Panc1 (cell line): ENCODE measurements at regions not wholly inside any gene's neighbourhood (a gene's known extent, or its start where the extent isn't known, plus 50 kb on each side); places are given as distances from the start of the nearest gene placed in this dataset.

ENCODE experiments used
- ATAC-seq: fragments of 200-7000 bp; cut with Tn5 transposase; 2 replicates; pipeline ENCODE4 v1.9.1; 2020; ENCODE audit warnings: mild to moderate bottlenecking, moderate library complexity
- BruUV-seq: library from RNA; stranded (reverse); fragments of 400-500 nt; replicated peaks from 2 replicates; lab custom pipeline; 2021; lab: Mats Ljungman, UMichigan
- CTCF ChIA-PET: fragments of 300-600 bp; sonication (Branson Sonifier 250); formaldehyde crosslinking; loops from one replicate; lab custom pipeline; 2022; ENCODE audit warnings: antibody characterized with exemption; lab: Charles Lee
- POLR2A ChIA-PET: fragments of 300-600 bp; sonication (Branson Sonifier 250); formaldehyde crosslinking; loops from one replicate; lab custom pipeline; 2022; ENCODE audit warnings: antibody characterized with exemption; lab: Charles Lee
- DNase-seq: peaks from one replicate; pipeline ENCODE4 v3.0.0-alpha.2; 2010; ENCODE audit warnings: low read depth, low spot score
- H3K27ac ChIP-seq: 2 replicates; pipeline ENCODE4 v1.5.1; 2011; ENCODE audit warnings: mild to moderate bottlenecking, low read length, inconsistent platforms
- H3K27me3 ChIP-seq: fragments of 200-500 bp; sonication (Bioruptor generic); 2 replicates; pipeline ENCODE4 v1.6.0; 2014; ENCODE audit warnings: low read length, inconsistent platforms; ENCODE audit not compliant: control insufficient read depth, insufficient read depth
- H3K36me3 ChIP-seq: fragments of 200-500 bp; sonication (Bioruptor generic); 2 replicates; pipeline ENCODE4 v1.5.1; 2014; ENCODE audit warnings: inconsistent platforms, mild to moderate bottlenecking, low read length, moderate library complexity; ENCODE audit not compliant: control insufficient read depth, insufficient read depth
- H3K4me1 ChIP-seq: 2 replicates; pipeline ENCODE4 v1.5.1; 2011; ENCODE audit warnings: inconsistent platforms, mild to moderate bottlenecking, low read length, moderate library complexity; ENCODE audit not compliant: control insufficient read depth, insufficient read depth
- H3K4me3 ChIP-seq, 2 experiments: 2 replicates each; pipeline ENCODE4 v1.5.1; 2011 to 2012; ENCODE audit warnings: low read depth in 2 of 2, low read length in 2 of 2, mild to moderate bottlenecking in 2 of 2, inconsistent platforms in 1 of 2, moderate library complexity in 1 of 2
- H3K9me3 ChIP-seq: fragments of 200-500 bp; sonication (Bioruptor generic); 2 replicates; pipeline ENCODE4 v1.5.1; 2014; ENCODE audit warnings: low read depth, mild to moderate bottlenecking, inconsistent platforms, low read length, moderate library complexity; ENCODE audit not compliant: control insufficient read depth, insufficient read depth
- CTCF ChIP-seq: fragments of 450-650 bp; IDR thresholded peaks from 2 replicates; pipeline ENCODE4 v1.5.1; 2017; ENCODE audit warnings: mild to moderate bottlenecking
- POLR2AphosphoS5 ChIP-seq: IDR thresholded peaks from 2 replicates; pipeline ENCODE4 v1.6.1; 2012; ENCODE audit warnings: mild to moderate bottlenecking, low read depth, low read length, moderate library complexity
- REST ChIP-seq, 2 experiments: IDR thresholded peaks; 2 replicates each; pipeline ENCODE4 v1.6.1; 2011 to 2012; ENCODE audit warnings: low read depth in 2 of 2, control low read depth in 1 of 2, low read length in 1 of 2, mild to moderate bottlenecking in 1 of 2, moderate library complexity in 1 of 2; ENCODE audit not compliant: insufficient read depth in 1 of 2
- SIN3A ChIP-seq: IDR thresholded peaks from 2 replicates; pipeline ENCODE4 v1.6.1; 2012; ENCODE audit warnings: low read depth, mild to moderate bottlenecking, low read length, moderate library complexity, borderline replicate concordance; ENCODE audit not compliant: insufficient read depth
- TCF7L2 ChIP-seq: IDR thresholded peaks from 2 replicates; pipeline ENCODE4 v1.6.1; 2011; ENCODE audit warnings: mild to moderate bottlenecking, low read depth, low read length, inconsistent platforms
- in situ Hi-C: cut with HindIII; loops from 2 replicates; pipeline ENCODE4 v1.10.0; 2016; ENCODE audit warnings: low sequenced_read_pairs, low pct_unique_long_range_greater_than_20kb
- intact Hi-C: fragments of 100-400 bp; cut with micrococcal nuclease; formaldehyde crosslinking; loops from one replicate; pipeline ENCODE4 v1.10.0; 2022; ENCODE audit not compliant: unreplicated experiment

- in situ Hi-C loops (no loop called here), intact Hi-C loops (no loop called here)
- ATAC-seq (no peak), DNase-seq (no peak)
- H3K36me3 ChIP-seq: no peaks in the 10 kb centered on the region
- H3K27me3 ChIP-seq: no peaks in the 10 kb centered on the region
- ChIA-PET POLR2A (no interaction called here), CTCF (no interaction called here)
- H3K4me1 ChIP-seq: no peaks in the 10 kb centered on the region
- BruUV-seq: no TSS peak
- H3K4me3 ChIP-seq: no peak overlapping the region
- H3K9me3 ChIP-seq: no peaks in the 10 kb centered on the region
- TF ChIP-seq POLR2AphosphoS5 (no peak), REST (IDR thresholded peaks at IDR 0.05; ENCODE audit: insufficient read depth in 1 of 2, low read depth in 2 of 2, low read length in 1 of 2) (no peak), SIN3A (no peak), CTCF (no peak), TCF7L2 (no peak)
- H3K27ac ChIP-seq: no peak overlapping the region
Observed at GRCh38 chr14:98886982-98887381, 385.0 kb downstream of the BCL11B start.

DNA sequence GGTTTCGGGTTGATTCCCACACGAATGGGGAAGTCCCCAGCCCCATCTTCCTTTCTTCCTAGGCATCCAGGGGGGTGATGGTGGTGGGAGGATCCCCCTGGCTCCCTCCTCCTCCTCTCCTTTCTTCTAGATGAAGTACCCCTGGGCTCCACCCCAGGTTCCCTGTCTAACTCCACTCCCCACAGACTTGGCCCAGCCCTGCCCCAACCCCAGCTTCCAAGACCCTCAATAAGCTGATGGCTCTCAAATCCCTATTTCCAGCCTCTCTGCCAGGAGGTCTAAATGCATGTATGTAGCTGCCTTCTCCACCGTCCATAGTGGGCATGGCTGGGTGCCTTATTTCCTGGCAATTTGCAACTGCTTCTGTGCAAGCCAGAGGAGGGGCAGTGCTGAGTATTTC, 383.7 kb downstream of the BCL11B start:
- no peak for TF ChIP-seq CTCF
- no peak for TF ChIP-seq REST (IDR thresholded peaks at IDR 0.05; ENCODE audit: insufficient read depth in 1 of 2, low read depth in 2 of 2, low read length in 1 of 2)
- no peak for TF ChIP-seq SIN3A
- no peak for TF ChIP-seq POLR2AphosphoS5
- no peak for TF ChIP-seq TCF7L2
- Histone ChIP-seq H3K27me3 (no peaks in the 10 kb centered on the region), H3K9me3 (no peaks in the 10 kb centered on the region), H3K4me3 (no peak overlapping the region), H3K27ac (no peak overlapping the region), H3K36me3 (no peaks in the 10 kb centered on the region), H3K4me1 (no peaks in the 10 kb centered on the region)
- intact Hi-C loops (no loop called here), in situ Hi-C loops (no loop called here)
- ATAC-seq (no peak), DNase-seq (no peak)
- no TSS peak for BruUV-seq
- ChIA-PET POLR2A (no interaction called here), CTCF (no interaction called here)
